Hematopoietic multipotent progenitor cell treated with erythropoietin and hydrocortisone succinate and interleukin-3 and kit ligand, for 4 days (in vitro differentiated cells): ENCODE measurements at regions not wholly inside any gene's neighbourhood (a gene's known extent, or its start where the extent isn't known, plus 50 kb on each side); places are given as distances from the start of the nearest gene placed in this dataset.
"Not testable (repeated sequence)": the region's sequence is repeated elsewhere in the genome, so short reads cannot be mapped to it uniquely, and the experiment has no call there.

Experiments used
- DNase-seq: peaks from one replicate; pipeline ENCODE4 v3.0.0-alpha.2; 2015

DNA sequence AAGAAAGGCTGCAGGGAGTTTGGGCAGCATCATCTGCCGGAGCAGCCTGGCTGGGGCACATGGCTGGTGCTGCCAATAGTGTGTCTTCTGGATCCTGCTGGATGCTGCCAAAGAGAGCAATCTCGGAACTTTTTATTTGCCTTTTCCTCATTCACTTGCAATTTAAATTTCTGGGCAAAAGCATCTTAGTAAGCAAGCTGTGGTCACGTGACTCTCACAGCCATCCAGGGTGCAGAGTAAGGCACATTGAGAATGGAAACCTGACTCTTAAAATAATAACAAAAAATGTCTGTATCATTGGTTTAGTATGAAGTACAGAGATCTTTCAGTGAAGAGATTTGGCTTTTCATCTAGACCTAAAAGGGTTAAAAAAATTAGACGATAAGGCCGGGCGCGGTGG is 910.3 kb downstream of the STIM2 start:
- DNase-seq, result no peak

DNA sequence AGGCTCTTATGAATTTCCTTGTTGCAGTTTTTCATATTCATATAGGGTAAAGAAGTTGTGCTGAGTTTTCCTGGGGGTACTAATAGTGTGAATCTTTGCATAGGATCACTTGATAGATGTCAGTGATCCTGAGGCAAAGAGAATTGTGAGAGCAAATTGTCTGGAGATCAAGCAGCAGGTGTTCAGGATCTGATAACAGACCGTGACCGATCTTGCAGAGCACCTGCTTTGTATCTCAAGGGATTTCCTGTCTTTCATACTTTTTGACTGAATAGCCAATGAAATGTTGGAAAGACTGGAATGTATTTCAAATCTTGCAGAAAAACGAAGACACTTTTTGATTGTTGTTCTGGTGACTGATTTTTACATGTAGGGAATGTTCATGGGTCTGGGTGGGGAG is 914.5 kb downstream of the STIM2 start:
- no peak for DNase-seq

DNA sequence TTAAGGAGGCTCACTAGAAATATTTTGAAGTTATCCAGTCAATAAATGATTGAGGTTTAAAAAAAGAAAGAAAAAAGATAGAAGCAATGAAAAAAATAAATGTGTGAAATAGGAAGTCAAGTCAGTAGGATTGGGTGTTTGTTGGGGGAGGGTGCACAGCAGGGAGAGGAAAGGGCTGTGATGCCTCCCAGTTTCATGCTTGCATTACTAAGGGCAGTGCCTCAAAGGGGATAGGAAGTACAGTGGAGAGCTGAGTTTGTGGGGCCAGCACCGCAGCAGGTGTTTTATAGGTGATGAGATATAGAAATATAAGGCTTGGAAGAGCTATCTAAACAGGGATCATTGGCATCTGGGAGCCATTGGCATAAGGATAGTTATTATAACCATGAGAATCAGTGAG is 919.2 kb downstream of the STIM2 start:
- no peak for DNase-seq

GRCh38 chr4:27787195-27787594 is 926.6 kb downstream of the STIM2 start:
- DNase-seq, result no peak

DNA sequence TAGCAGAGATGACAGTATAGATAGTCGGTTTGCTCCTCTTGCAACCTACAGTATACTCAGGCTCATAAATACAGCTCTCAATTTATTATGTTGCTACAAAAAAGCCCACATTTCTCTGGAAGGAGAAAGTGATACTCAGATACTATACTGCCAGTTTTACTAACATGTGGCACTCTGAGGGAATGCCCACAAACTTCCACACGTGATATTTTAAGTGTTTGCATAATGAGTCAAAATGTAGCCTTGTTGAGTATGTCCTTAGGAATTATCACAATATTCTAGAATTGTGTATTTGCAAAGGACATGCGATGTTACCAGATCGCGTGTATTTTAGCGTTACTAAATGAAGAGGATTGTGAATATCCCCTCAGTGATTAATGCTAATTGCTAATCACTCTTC is 929.1 kb downstream of the STIM2 start:
- DNase-seq, result no peak

GRCh38 chr4:27790911-27791310 is 930.3 kb downstream of the STIM2 start:
- DNase-seq, result no peak

DNA sequence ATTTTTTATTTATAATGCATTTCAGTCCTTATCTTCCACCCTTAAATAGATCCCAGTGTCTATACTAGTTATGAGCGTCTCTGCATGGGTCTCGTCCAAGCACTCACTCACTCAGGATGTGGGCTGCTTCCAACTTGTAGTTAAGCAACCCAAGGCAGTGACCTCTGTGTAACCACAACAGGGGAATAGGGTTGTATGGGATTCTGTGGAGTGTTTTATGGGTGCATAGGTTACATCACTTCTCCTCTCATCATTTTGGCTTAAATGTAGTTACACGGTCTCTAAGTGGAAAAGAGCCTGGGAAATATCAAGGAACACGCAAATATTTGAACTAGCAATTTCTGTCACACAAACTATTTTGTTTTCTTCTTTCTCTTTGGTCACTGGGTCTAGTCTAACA is 931.0 kb downstream of the STIM2 start:
- no peak for DNase-seq

DNA sequence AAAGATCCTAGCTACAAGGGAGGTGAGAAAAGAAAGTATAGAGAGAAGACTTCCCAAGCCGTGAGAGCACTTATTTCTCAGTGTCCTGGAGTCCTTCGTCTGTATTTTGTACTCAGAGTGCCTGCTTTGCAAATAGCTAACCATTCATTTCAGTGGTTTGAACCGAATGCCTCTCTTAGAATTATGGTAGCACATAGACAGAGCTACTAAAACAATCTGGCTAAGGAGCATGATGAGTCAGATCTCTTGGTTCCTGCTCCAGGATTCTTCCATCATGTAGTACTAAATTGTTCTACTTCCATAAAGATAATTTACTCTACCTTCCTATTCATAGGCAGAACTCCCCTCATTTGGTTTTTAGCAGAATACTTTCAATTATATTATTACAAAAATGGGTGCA is 946.6 kb downstream of the STIM2 start:
- no peak for DNase-seq

DNA sequence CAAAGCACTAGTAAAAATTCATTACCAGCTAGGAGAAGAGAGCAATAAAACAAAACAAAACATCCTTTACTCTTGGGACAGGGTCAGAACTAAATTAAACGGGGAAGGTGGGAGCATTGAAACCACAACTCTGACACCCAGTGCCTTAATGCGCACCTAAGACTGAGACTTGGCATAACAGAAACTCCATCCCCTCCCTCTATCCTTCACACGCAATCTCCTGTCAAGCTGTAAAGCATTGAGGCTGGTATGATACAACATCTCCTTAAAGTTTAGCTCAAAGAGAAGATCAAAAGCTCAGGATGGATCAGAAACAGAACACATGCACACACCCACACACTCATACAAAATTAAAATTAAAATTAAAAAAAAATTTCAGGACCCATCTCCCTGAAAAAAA is 951.3 kb downstream of the STIM2 start:
- DNase-seq, result no peak

DNA sequence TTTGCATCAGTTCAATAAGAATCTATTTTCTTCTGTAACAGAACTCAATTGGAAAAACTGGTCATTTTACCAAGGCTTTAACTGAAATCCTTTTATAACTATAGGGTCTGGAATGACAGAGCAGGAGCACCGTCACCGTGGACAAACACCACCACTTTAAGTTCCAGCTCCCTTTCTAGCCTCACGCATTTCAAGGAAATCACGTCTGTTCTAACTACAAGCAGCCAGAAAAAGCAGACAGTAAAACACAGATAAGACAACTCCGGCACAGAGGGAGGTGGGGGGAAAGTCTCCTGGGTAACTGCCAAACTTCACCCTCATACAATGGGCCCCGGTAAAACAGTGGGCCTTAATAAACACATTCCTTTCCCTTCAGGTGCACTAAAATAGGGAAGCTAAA is 952.6 kb downstream of the STIM2 start:
- not testable (repeated sequence) for DNase-seq

DNA sequence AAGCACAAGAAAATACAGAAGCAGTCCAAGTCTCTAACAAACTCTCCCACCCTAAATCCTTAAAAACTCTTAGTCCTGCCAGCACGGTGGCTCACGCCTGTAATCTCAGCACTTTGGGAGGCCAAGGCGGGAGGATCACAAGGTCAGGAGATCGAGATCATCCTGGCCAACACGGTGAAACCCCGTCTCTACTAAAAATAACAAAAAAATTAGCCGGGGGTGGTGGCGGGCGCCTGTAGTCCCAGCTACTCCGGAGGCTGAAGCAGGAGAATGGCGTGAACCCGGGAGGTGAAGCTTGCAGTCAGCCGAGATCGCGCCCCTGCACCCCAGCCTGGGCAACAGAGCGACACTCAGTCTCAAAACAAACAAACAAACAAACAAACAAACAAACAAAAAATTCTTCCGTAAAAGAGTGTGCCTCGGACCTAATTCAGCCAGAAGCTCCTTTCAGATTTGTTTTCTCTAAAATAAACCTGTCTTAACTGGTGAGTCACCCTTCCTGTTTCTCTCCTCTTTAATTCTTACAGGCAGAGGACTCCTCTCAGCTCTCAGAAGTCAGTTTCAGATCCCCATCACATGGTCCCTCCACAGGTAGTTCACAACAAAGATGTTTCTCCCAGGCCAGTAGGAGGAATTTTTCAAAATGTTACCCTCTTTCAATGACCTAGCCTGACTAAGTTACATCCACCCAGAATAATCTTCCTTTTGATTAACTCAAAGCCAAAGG is 953.2 kb downstream of the STIM2 start:
- DNase-seq, result not testable (repeated sequence)

DNA sequence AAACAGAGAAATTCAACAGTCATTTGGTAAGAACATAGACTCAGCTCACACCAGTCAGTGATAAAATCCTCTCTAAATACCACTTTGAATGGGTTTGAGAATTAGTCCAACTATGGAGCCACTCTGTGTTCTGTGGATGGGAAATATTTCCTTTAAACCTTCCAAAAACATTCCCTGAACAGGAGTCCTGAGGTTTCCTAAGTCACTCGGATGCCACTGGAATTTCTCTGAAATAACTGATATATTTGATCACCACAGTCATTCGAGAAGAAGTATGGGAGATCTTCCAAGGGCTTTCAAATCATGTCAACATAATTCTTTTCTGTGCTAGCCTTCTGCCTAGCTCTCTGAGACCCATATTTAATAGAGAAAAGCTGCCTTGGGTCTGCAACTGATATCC is 958.6 kb downstream of the STIM2 start:
- no peak for DNase-seq

GRCh38 chr4:27828843-27829242 is 968.2 kb downstream of the STIM2 start:
- DNase-seq, result no peak

GRCh38 chr4:27830251-27830650 is 969.6 kb downstream of the STIM2 start:
- no peak for DNase-seq

- no peak for DNase-seq
These were observed 975.2 kb downstream of the STIM2 start for GRCh38 chr4:27835851-27836250.

- DNase-seq, result no peak
These were observed 975.9 kb downstream of the STIM2 start for GRCh38 chr4:27836523-27836922.

DNA sequence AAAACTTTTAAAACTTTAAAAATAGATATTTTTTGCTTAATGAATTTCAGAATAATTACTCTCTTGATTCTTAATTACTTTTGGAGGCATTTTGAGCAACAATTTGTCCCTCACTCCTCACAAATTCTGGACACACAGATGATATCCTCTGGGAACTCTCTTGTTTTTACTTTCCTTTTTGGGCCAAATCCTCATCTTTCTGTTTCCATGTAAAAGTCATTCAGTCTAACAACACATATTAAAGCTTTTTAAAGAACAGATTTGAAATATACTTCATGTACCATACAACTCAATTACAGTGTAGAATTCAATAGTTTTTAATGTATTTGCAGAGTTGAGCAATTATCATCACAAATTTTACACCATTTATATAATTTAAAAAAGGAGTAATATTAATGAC is 983.1 kb downstream of the STIM2 start:
- DNase-seq, result no peak

GRCh38 chr4:27844376-27844775 is 983.7 kb downstream of the STIM2 start:
- no peak for DNase-seq

GRCh38 chr4:27846951-27847350 is 986.3 kb downstream of the STIM2 start:
- no peak for DNase-seq

GRCh38 chr4:27861381-27861787 is 1000.7 kb downstream of the STIM2 start:
- peak; percentile 3 for DNase-seq

DNA sequence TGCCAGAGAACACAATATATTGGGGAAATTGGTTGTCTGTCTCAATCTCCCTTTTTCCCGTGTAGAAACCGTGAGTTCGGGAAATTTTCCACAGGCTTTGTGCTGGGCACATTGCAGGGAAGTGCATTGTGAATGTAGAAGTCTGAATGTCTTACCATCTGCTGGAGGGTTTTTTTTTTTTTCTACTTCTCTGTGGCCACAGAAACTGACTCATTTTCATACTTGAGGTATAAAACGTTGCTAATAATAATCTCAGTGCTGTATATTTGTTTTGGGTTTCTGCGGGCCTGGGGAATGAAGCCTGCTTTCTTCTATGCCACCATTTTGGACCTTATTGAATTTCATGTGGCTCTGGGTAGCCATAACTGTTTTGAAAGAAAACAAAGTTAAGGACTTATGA is 1001.2 kb downstream of the STIM2 start:
- DNase-seq, result no peak

- DNase-seq, result no peak
These were observed 1013.0 kb downstream of the STIM2 start for GRCh38 chr4:27873596-27873995.

DNA sequence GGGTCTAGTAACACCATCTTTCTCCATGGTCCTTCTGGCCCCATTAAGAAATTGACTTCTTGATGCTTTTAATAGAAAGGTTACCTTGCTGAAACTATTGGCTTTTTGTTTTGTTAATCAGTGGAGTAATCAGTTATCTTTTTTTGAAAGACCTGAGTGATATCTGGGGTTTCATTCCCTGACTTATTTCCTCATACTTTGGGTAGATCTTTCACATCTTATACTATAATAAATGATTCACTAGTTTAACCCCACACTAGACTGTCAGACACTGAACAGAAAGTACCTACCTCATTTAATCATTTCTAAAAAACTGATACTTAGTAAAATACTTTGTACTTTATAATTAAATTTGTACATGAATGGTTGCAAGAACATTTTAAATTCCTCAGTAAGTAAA is 1021.1 kb downstream of the STIM2 start:
- no peak for DNase-seq

GRCh38 chr4:27886120-27886519 is 1025.5 kb downstream of the STIM2 start:
- no peak for DNase-seq

DNA sequence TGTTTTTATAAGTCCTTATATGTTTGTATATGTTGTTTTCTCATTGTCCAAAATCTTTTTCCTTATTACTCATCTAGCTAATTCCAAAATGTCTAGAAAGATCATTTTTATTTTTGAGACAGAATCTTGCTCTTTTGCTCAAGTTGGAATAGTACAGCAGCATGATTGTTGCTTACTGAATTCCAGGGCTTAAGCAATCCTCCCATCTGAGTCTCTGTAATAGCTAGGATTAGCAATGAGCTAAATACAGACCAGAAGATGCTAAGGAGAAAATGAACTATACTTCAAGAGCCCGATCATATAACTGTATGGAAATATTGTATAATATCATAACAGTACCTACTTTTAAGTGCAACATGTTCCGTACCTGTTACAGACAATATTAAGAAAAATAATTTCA is 1027.0 kb downstream of the STIM2 start:
- no peak for DNase-seq

- DNase-seq, result no peak
These were observed 1027.9 kb downstream of the STIM2 start for GRCh38 chr4:27888505-27888904.
